Smooth muscle cell (in vitro differentiated cells): ENCODE measurements at regions not wholly inside any gene's neighbourhood (a gene's known extent, or its start where the extent isn't known, plus 50 kb on each side); places are given as distances from the start of the nearest gene placed in this dataset.
"Not testable (repeated sequence)": the region's sequence is repeated elsewhere in the genome, so short reads cannot be mapped to it uniquely, and the experiment has no call there.

Experiments used
- DNase-seq: peaks from one replicate; lab custom pipeline; 2025; ENCODE audit not compliant: unreplicated experiment; lab: John Stamatoyannopoulos, UW
- H2AFZ ChIP-seq: fragments of 200-600 bp; sonication (generic); 2 replicates; pipeline ENCODE4 v1.6.0; 2016; ENCODE audit warnings: antibody characterized with exemption, low read depth, mild to moderate bottlenecking
- H3F3A ChIP-seq: fragments of 200-600 bp; sonication (generic); 2 replicates; pipeline ENCODE4 v1.6.0; 2017; ENCODE audit warnings: antibody characterized with exemption, low read depth
- H3K27ac ChIP-seq: fragments of 200-600 bp; sonication (generic); 2 replicates; pipeline ENCODE4 v1.5.1; 2016; ENCODE audit warnings: low read depth, mild to moderate bottlenecking
- H3K27me3 ChIP-seq: fragments of 200-600 bp; sonication (generic); 2 replicates; pipeline ENCODE4 v1.6.1; 2016; ENCODE audit warnings: low read depth, mild to moderate bottlenecking
- H3K36me3 ChIP-seq: fragments of 200-600 bp; sonication (generic); 2 replicates; pipeline ENCODE4 v1.5.1; 2016; ENCODE audit warnings: low read depth
- H3K4me1 ChIP-seq: fragments of 200-600 bp; sonication (generic); 2 replicates; pipeline ENCODE4 v1.5.1; 2016; ENCODE audit warnings: low read depth
- H3K4me2 ChIP-seq: fragments of 200-600 bp; sonication (generic); 2 replicates; pipeline ENCODE4 v1.6.0; 2016; ENCODE audit warnings: mild to moderate bottlenecking
- H3K4me3 ChIP-seq: fragments of 200-600 bp; sonication (generic); 2 replicates; pipeline ENCODE4 v1.5.1; 2016; ENCODE audit warnings: mild to moderate bottlenecking
- H3K79me2 ChIP-seq: fragments of 200-600 bp; sonication (generic); 2 replicates; pipeline ENCODE4 v1.6.0; 2016; ENCODE audit warnings: low read depth, mild to moderate bottlenecking
- H3K9ac ChIP-seq: fragments of 200-600 bp; sonication (generic); 2 replicates; pipeline ENCODE4 v1.6.0; 2016; ENCODE audit warnings: low read depth
- H3K9me3 ChIP-seq: fragments of 200-600 bp; sonication (generic); replicated peaks from 2 replicates; pipeline ENCODE4 v1.5.1; 2016; ENCODE audit warnings: low read depth
- H4K20me1 ChIP-seq: fragments of 200-600 bp; sonication (generic); 2 replicates; pipeline ENCODE4 v1.6.0; 2016; ENCODE audit warnings: low read depth
- WGBS: methylation state at CpG from one replicate; pipeline ENCODE4 v1.1.7; 2016; ENCODE audit warnings: low lambda C conversion rate; 5-methylcytosine and 5-hydroxymethylcytosine counted together
- TF ChIP-seq, protein P1 (sequence below): fragments of 200-600 bp; sonication (generic); IDR thresholded peaks from 2 replicates; pipeline ENCODE4 v1.5.1; 2017; ENCODE audit warnings: borderline replicate concordance, mild to moderate bottlenecking, antibody characterized with exemption; ENCODE audit not compliant: insufficient read depth, poor library complexity, severe bottlenecking

DNA sequence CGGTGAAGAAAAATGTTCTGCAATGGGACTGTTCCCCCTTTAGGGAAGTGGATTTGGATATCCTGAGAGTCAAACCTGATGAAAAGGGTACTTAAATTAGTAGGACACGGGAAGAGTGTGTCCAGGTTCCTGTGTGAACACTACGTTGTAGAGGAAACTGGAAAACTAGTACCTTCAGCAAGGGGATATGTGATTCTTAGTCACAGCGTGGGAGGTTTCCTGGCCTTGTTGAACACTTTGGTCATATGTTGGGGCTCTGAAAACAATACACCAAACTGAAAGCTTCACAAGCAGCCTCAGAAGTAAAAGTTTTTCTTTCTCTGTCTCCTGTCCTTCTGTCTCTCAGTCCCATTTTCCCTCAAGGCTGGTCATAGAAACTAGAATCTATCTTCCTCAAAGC lies 306.9 kb upstream of the GLI3 start:
- Histone ChIP-seq H3K9me3 (peaks cover 10% of the 10 kb centered on the region), H3K27ac (no peak overlapping the region), H3K27me3 (no peaks in the 10 kb centered on the region), H3K4me3 (no peak overlapping the region), H3K4me2 (no peak overlapping the region), H3K36me3 (no peaks in the 10 kb centered on the region), H2AFZ (no peak overlapping the region), H3K79me2 (no peaks in the 10 kb centered on the region), H4K20me1 (no peaks in the 10 kb centered on the region), H3K9ac (no peak overlapping the region), H3K4me1 (no peaks in the 10 kb centered on the region), H3F3A (no peaks in the 10 kb centered on the region)
- TF ChIP-seq, protein P1, sequence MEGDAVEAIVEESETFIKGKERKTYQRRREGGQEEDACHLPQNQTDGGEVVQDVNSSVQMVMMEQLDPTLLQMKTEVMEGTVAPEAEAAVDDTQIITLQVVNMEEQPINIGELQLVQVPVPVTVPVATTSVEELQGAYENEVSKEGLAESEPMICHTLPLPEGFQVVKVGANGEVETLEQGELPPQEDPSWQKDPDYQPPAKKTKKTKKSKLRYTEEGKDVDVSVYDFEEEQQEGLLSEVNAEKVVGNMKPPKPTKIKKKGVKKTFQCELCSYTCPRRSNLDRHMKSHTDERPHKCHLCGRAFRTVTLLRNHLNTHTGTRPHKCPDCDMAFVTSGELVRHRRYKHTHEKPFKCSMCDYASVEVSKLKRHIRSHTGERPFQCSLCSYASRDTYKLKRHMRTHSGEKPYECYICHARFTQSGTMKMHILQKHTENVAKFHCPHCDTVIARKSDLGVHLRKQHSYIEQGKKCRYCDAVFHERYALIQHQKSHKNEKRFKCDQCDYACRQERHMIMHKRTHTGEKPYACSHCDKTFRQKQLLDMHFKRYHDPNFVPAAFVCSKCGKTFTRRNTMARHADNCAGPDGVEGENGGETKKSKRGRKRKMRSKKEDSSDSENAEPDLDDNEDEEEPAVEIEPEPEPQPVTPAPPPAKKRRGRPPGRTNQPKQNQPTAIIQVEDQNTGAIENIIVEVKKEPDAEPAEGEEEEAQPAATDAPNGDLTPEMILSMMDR: no peak
- no peak for DNase-seq
- WGBS: 86% methylated on average over 4 of the region's 4 CpGs

- WGBS: 93% methylated on average over 1 of the region's 1 CpG
Measured at GRCh38 chr7:42542446-42542845, 305.4 kb upstream of the GLI3 start.

GRCh38 chr7:42534441-42534840 lies 297.4 kb upstream of the GLI3 start:
- Histone ChIP-seq H3K27me3 (no peaks in the 10 kb centered on the region), H3K79me2 (no peaks in the 10 kb centered on the region), H4K20me1 (no peaks in the 10 kb centered on the region), H3K36me3 (no peaks in the 10 kb centered on the region), H3K4me1 (no peaks in the 10 kb centered on the region), H3K9ac (no peak overlapping the region), H3K9me3 (peaks cover 3% of the 10 kb centered on the region), H3K4me2 (no peak overlapping the region), H3K4me3 (no peak overlapping the region), H2AFZ (no peak overlapping the region), H3F3A (no peaks in the 10 kb centered on the region), H3K27ac (no peak overlapping the region)
- WGBS: 93% methylated on average over 1 of the region's 1 CpG
- TF ChIP-seq, protein P1: no peak
- DNase-seq: no peak

More at GRCh38 chr7:42542446-42542845, 305.4 kb upstream of the GLI3 start:
- not testable (repeated sequence) for H3K4me3 ChIP-seq, DNase-seq, H3K79me2 ChIP-seq, H3K4me1 ChIP-seq, H2AFZ ChIP-seq, H3K4me2 ChIP-seq, H3F3A ChIP-seq, H3K27me3 ChIP-seq, H3K9ac ChIP-seq, H3K27ac ChIP-seq, H4K20me1 ChIP-seq, H3K36me3 ChIP-seq, H3K9me3 ChIP-seq

- Histone ChIP-seq H3F3A (no peaks in the 10 kb centered on the region), H3K27ac (no peak overlapping the region), H4K20me1 (no peaks in the 10 kb centered on the region), H2AFZ (no peak overlapping the region), H3K79me2 (no peaks in the 10 kb centered on the region), H3K9ac (no peak overlapping the region), H3K4me1 (peaks cover 8% of the 10 kb centered on the region), H3K27me3 (no peaks in the 10 kb centered on the region), H3K9me3 (peaks cover 3% of the 10 kb centered on the region), H3K36me3 (no peaks in the 10 kb centered on the region), H3K4me2 (no peak overlapping the region), H3K4me3 (no peak overlapping the region)
- 68% methylated on average over 2 of the region's 2 CpGs for WGBS
- TF ChIP-seq, protein P1: no peak
- no peak for DNase-seq
Measured at GRCh38 chr7:42527004-42527403, 290.0 kb upstream of the GLI3 start.
